CD4-positive, alpha-beta memory T cell (primary cell): ENCODE measurements at regions not wholly inside any gene's neighbourhood (a gene's known extent, or its start where the extent isn't known, plus 50 kb on each side); places are given as distances from the start of the nearest gene placed in this dataset.

Experiments
- CTCF ChIA-PET: fragments of 350-600 bp; sonication (Branson Sonifier 250); formaldehyde crosslinking; loops from one replicate; lab custom pipeline; 2021; ENCODE audit warnings: inconsistent platforms; ENCODE audit not compliant: partially characterized antibody; lab: Charles Lee
- POLR2A ChIA-PET: fragments of 350-600 bp; sonication (Branson Sonifier 250); formaldehyde crosslinking; loops from one replicate; lab custom pipeline; 2021; ENCODE audit not compliant: partially characterized antibody; lab: Charles Lee
- DNase-seq, 5 donors: peaks; one replicate each; pipeline versions ENCODE4 v3.0.0 to v3.0.0-alpha.2; 2020 to 2022; ENCODE audit warnings: mixed read lengths in 1 of 5
- H3K27ac ChIP-seq: one replicate; pipeline ENCODE4 v1.7.0; 2013; ENCODE audit warnings: low read depth, low read length
- H3K27me3 ChIP-seq: 2 replicates; pipeline ENCODE4 v1.7.0; 2013; ENCODE audit warnings: mild to moderate bottlenecking, low read length, moderate library complexity; ENCODE audit not compliant: insufficient read depth
- H3K36me3 ChIP-seq: 2 replicates; pipeline ENCODE4 v1.7.0; 2013; ENCODE audit warnings: mild to moderate bottlenecking, low read length, moderate library complexity; ENCODE audit not compliant: insufficient read depth
- H3K4me1 ChIP-seq: 2 replicates; pipeline ENCODE4 v1.7.0; 2013; ENCODE audit warnings: mild to moderate bottlenecking, low read length, moderate library complexity; ENCODE audit not compliant: insufficient read depth
- H3K4me3 ChIP-seq, 2 donors: one replicate each; pipeline ENCODE4 v1.7.0; 2013; ENCODE audit warnings: low read length in 2 of 2, mild to moderate bottlenecking in 1 of 2
- H3K9me3 ChIP-seq, 2 donors: one replicate each; pipeline ENCODE4 v1.7.0; 2013; ENCODE audit warnings: low read length in 2 of 2, control low read depth in 1 of 2; ENCODE audit not compliant: control insufficient read depth in 1 of 2
- H3K27ac Mint-ChIP-seq, 7 donors: one replicate each; pipeline ENCODE4 v1.8.0; 2020 to 2021; ENCODE audit warnings: mixed read lengths in 7 of 7, mild to moderate bottlenecking in 6 of 7, inconsistent platforms in 3 of 7, moderate library complexity in 3 of 7
- H3K27me3 Mint-ChIP-seq, 2 donors: one replicate each; pipeline ENCODE4 v1.8.0; 2020 to 2021; ENCODE audit warnings: mixed read lengths in 2 of 2
- H3K36me3 Mint-ChIP-seq, 2 donors: one replicate each; pipeline ENCODE4 v1.8.0; 2020 to 2021; ENCODE audit warnings: mixed read lengths in 2 of 2, inconsistent platforms in 1 of 2, mild to moderate bottlenecking in 1 of 2
- H3K4me1 Mint-ChIP-seq, 4 donors: one replicate each; pipeline ENCODE4 v1.8.0; 2020 to 2021; ENCODE audit warnings: mixed read lengths in 4 of 4, mild to moderate bottlenecking in 1 of 4
- H3K4me3 Mint-ChIP-seq, 8 donors: one replicate each; pipeline ENCODE4 v1.8.0; 2020 to 2021; ENCODE audit warnings: mixed read lengths in 8 of 8, mild to moderate bottlenecking in 7 of 8, moderate library complexity in 6 of 8, inconsistent platforms in 3 of 8
- H3K9me3 Mint-ChIP-seq, 8 donors: one replicate each; pipeline ENCODE4 v1.8.0; 2020 to 2021; ENCODE audit warnings: mixed read lengths in 8 of 8, mild to moderate bottlenecking in 5 of 8, inconsistent platforms in 3 of 8, moderate library complexity in 1 of 8
- intact Hi-C: fragments of 100-400 bp; cut with micrococcal nuclease; formaldehyde crosslinking; loops from one replicate; pipeline ENCODE4 v1.15.1; 2023

- POLR2A ChIA-PET, result no interaction called here
- Mint-ChIP-seq H3K27ac (no peak overlapping the region), H3K4me3 (no peak overlapping the region), H3K27me3 (peaks cover 28 to 30% of the 10 kb centered on the region in 2 donors), H3K4me1 (no peaks in the 10 kb centered on the region), H3K36me3 (no peaks in the 10 kb centered on the region), H3K9me3 (peaks cover 0 to 6% (median 0%) of the 10 kb centered on the region in 8 donors)
- no peaks in the 10 kb centered on the region for H3K27me3 ChIP-seq
- intact Hi-C loops, result no loop called here
- H3K27ac ChIP-seq, result no peak overlapping the region
- no peak for DNase-seq
- H3K36me3 ChIP-seq, result no peaks in the 10 kb centered on the region
- no peaks in the 10 kb centered on the region for H3K4me1 ChIP-seq
- CTCF ChIA-PET, result no interaction called here
- H3K9me3 ChIP-seq, result no peaks in the 10 kb centered on the region
- no peak overlapping the region for H3K4me3 ChIP-seq
Measured at GRCh38 chr14:62133776-62134550, 371.7 kb downstream of the SNAPC1 start.

- no peaks in the 10 kb centered on the region for H3K9me3 ChIP-seq
- ChIA-PET POLR2A (no interaction called here), CTCF (no interaction called here)
- intact Hi-C loops, result no loop called here
- H3K27ac ChIP-seq, result no peak overlapping the region
- no peaks in the 10 kb centered on the region for H3K36me3 ChIP-seq
- H3K4me3 ChIP-seq, result no peak overlapping the region
- no peak overlapping the region for H3K27ac Mint-ChIP-seq
- H3K4me1 ChIP-seq, result no peaks in the 10 kb centered on the region
- H3K36me3 Mint-ChIP-seq, result no peaks in the 10 kb centered on the region
- no peaks in the 10 kb centered on the region for H3K27me3 ChIP-seq
- no peak for DNase-seq
- peaks cover 25 to 27% of the 10 kb centered on the region in 2 donors for H3K27me3 Mint-ChIP-seq
- no peaks in the 10 kb centered on the region for H3K4me1 Mint-ChIP-seq
- H3K9me3 Mint-ChIP-seq, result peaks cover 0 to 6% (median 0%) of the 10 kb centered on the region in 8 donors
- H3K4me3 Mint-ChIP-seq, result no peak overlapping the region
Measured at GRCh38 chr14:62138593-62138992, 376.4 kb downstream of the SNAPC1 start.

GRCh38 chr14:62141139-62141538 is 378.9 kb downstream of the SNAPC1 start:
- H3K36me3 ChIP-seq, result no peaks in the 10 kb centered on the region
- Mint-ChIP-seq H3K9me3 (peaks cover 0 to 6% (median under 1%) of the 10 kb centered on the region in 8 donors), H3K27ac (no peak overlapping the region), H3K4me1 (no peaks in the 10 kb centered on the region), H3K36me3 (no peaks in the 10 kb centered on the region), H3K27me3 (peaks cover 19% of the 10 kb centered on the region in 2 donors), H3K4me3 (no peak overlapping the region)
- H3K4me3 ChIP-seq, result no peak overlapping the region
- H3K9me3 ChIP-seq, result no peaks in the 10 kb centered on the region
- ChIA-PET CTCF (no interaction called here), POLR2A (no interaction called here)
- no peak for DNase-seq
- no peaks in the 10 kb centered on the region for H3K27me3 ChIP-seq
- no peak overlapping the region for H3K27ac ChIP-seq
- intact Hi-C loops, result no loop called here
- no peaks in the 10 kb centered on the region for H3K4me1 ChIP-seq

- Histone ChIP-seq H3K36me3 (no peaks in the 10 kb centered on the region), H3K4me1 (no peaks in the 10 kb centered on the region), H3K27ac (no peak overlapping the region), H3K9me3 (peaks cover 0 to 4% of the 10 kb centered on the region in 2 donors), H3K4me3 (no peak overlapping the region), H3K27me3 (no peaks in the 10 kb centered on the region)
- Mint-ChIP-seq H3K36me3 (no peaks in the 10 kb centered on the region), H3K27ac (no peak overlapping the region), H3K4me1 (no peaks in the 10 kb centered on the region), H3K27me3 (peaks cover 8 to 10% of the 10 kb centered on the region in 2 donors), H3K4me3 (no peak overlapping the region), H3K9me3 (peaks cover 2 to 22% (median 8%) of the 10 kb centered on the region in 8 donors)
- no peak for DNase-seq
- CTCF ChIA-PET, result interaction anchor here (1.1 to 1.5 kb wide), 2 partner anchors 15 to 17 kb away, joined by 3 to 4 read pairs; no protein-coding TSS in a partner anchor
- POLR2A ChIA-PET, result no interaction called here
- intact Hi-C loops, result no loop called here
Measured at GRCh38 chr14:62143245-62143644, 381.0 kb downstream of the SNAPC1 start.

GRCh38 chr14:62144863-62145262 is 382.6 kb downstream of the SNAPC1 start:
- no peak overlapping the region for H3K4me3 ChIP-seq
- H3K27me3 ChIP-seq, result no peaks in the 10 kb centered on the region
- H3K27ac ChIP-seq, result no peak overlapping the region
- H3K9me3 Mint-ChIP-seq, result peaks cover 2 to 27% (median 8%) of the 10 kb centered on the region in 8 donors
- ChIA-PET POLR2A (no interaction called here), CTCF (no interaction called here)
- no peaks in the 10 kb centered on the region for H3K36me3 ChIP-seq
- H3K4me3 Mint-ChIP-seq, result no peak overlapping the region
- no peak for DNase-seq
- H3K4me1 Mint-ChIP-seq, result no peaks in the 10 kb centered on the region
- no peak overlapping the region for H3K27ac Mint-ChIP-seq
- intact Hi-C loops, result no loop called here
- no peaks in the 10 kb centered on the region for H3K4me1 ChIP-seq
- H3K27me3 Mint-ChIP-seq, result peaks cover 4 to 5% of the 10 kb centered on the region in 2 donors
- H3K36me3 Mint-ChIP-seq, result no peaks in the 10 kb centered on the region
- peaks cover 0 to 4% of the 10 kb centered on the region in 2 donors for H3K9me3 ChIP-seq

GRCh38 chr14:62146030-62146429 is 383.8 kb downstream of the SNAPC1 start:
- Mint-ChIP-seq H3K9me3 (peaks cover 2 to 27% (median 8%) of the 10 kb centered on the region in 8 donors), H3K27ac (no peak overlapping the region), H3K27me3 (peaks cover 4% of the 10 kb centered on the region in 2 donors), H3K36me3 (no peaks in the 10 kb centered on the region), H3K4me1 (no peaks in the 10 kb centered on the region), H3K4me3 (no peak overlapping the region)
- no peaks in the 10 kb centered on the region for H3K27me3 ChIP-seq
- H3K36me3 ChIP-seq, result no peaks in the 10 kb centered on the region
- no peaks in the 10 kb centered on the region for H3K4me1 ChIP-seq
- CTCF ChIA-PET, result no interaction called here
- no peak overlapping the region for H3K27ac ChIP-seq
- peaks cover 0 to 4% of the 10 kb centered on the region in 2 donors for H3K9me3 ChIP-seq
- DNase-seq, result no peak
- no peak overlapping the region for H3K4me3 ChIP-seq
- intact Hi-C loops, result no loop called here
- POLR2A ChIA-PET, result no interaction called here

GRCh38 chr14:62156052-62156451 is 393.8 kb downstream of the SNAPC1 start:
- Histone ChIP-seq H3K4me3 (no peak overlapping the region), H3K27ac (no peak overlapping the region), H3K36me3 (no peaks in the 10 kb centered on the region), H3K4me1 (no peaks in the 10 kb centered on the region), H3K9me3 (no peaks in the 10 kb centered on the region), H3K27me3 (peaks cover 3% of the 10 kb centered on the region)
- peaks cover 7 to 12% of the 10 kb centered on the region in 2 donors for H3K27me3 Mint-ChIP-seq
- POLR2A ChIA-PET, result no interaction called here
- H3K27ac Mint-ChIP-seq, result no peak overlapping the region
- H3K9me3 Mint-ChIP-seq, result no peaks in the 10 kb centered on the region
- H3K36me3 Mint-ChIP-seq, result no peaks in the 10 kb centered on the region
- H3K4me3 Mint-ChIP-seq, result no peak overlapping the region
- DNase-seq, result no peak
- H3K4me1 Mint-ChIP-seq, result no peaks in the 10 kb centered on the region
- intact Hi-C loops, result no loop called here
- CTCF ChIA-PET, result no interaction called here
